ENCODE measurements at regions not wholly inside any gene's neighbourhood (a gene's known extent, or its start where the extent isn't known, plus 50 kb on each side); places are given as distances from the start of the nearest gene placed in this dataset.

GRCh38 chr13:29713839-29714238, 118.4 kb upstream of the SLC7A1 start:
- DNase-seq: peak; percentile 4

- DNase-seq: no peak
Observed at GRCh38 chr13:29711776-29712175, 116.3 kb upstream of the SLC7A1 start.

- no peak for DNase-seq
Observed at GRCh38 chr13:29710511-29710910, 115.0 kb upstream of the SLC7A1 start.

DNA sequence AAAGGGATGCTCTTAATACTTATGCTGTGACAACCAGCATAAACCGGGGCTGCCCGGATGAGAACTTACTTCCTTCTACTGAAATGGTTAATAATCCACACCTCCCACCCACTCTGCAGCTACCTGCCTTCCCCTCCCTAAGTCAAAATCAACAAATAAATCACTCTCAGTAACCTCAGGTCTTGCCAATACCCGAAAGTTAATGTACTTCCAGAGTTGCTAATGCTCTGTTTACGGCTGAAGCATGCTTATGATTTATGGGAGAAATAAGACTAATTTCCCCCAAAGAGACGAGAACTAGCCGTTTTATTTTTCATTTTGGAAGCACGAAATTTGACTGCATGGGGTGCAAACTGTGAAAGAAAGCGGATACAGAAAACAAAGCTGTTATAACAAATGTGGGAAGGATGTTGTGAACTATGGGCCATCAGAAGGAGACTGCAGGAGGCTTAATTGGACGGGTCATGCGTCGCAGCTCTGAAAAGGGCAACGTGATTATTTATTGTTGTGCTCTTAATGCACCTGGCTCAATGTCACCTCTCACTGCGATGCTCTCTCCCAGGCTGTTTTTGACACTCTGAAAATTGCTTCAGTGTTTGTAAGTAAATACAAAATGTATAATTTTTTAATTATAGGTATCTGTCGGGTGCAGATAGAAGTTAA, 114.0 kb upstream of the SLC7A1 start:
- DNase-seq: no peak

DNA sequence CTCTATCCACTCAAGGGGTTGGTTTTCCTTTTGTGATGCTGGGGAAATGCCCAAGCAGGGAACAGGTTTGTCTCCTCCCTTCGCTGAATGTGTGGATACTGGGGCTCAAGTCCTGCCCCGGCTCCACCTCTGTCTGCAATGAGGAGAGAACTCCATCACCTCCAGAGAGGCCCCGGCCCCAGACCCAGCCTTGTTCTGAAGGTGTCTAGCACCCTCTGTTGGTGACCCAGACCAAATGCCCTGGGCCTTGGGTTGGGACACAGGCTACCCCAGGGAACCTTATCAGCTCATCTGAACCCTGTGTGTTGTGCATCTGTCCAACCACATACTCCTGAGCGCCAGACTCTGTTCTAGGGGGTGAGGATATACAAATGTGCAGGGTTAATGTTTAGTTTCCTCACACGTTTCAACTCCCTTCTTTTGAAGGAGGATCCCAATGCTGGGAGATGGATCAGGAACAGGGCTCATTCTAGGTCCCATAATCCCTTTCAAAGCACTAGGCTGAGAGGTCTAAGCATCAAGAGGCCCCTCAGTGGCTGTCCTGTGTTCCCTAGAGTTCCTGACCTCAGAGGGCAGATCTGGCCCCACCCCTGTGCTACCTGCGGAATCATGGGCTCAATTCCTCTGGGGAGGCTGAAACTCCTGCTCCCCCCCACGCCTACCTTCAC, 112.5 kb upstream of the SLC7A1 start:
- DNase-seq: peak; percentile 46

- DNase-seq: no peak
Observed at GRCh38 chr13:29706923-29707322, 111.4 kb upstream of the SLC7A1 start.

DNA sequence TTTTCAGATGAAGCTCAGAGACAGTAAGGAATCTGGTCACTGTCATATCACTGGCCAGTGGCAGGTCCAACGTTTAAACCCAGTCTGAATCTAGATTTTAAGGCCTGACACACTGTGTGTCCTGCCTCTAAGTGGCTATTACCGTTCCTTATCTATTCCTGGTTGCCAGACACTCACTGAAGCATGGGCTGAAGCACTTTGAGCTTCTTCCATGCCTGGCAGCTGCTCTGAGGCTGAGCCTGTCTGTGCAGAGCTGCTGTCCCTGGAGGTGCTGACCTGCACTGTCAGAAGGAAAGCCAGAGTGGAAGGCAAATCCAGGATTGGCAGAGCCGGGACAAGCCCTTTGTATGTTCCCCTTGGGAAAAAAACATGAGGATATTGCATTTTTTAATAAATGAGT, 109.2 kb upstream of the SLC7A1 start:
- DNase-seq: no peak

- DNase-seq: no peak
Observed at GRCh38 chr13:29703421-29703820, 107.9 kb upstream of the SLC7A1 start.

GRCh38 chr13:29702912-29703351, 107.4 kb upstream of the SLC7A1 start:
- no peak for DNase-seq

DNA sequence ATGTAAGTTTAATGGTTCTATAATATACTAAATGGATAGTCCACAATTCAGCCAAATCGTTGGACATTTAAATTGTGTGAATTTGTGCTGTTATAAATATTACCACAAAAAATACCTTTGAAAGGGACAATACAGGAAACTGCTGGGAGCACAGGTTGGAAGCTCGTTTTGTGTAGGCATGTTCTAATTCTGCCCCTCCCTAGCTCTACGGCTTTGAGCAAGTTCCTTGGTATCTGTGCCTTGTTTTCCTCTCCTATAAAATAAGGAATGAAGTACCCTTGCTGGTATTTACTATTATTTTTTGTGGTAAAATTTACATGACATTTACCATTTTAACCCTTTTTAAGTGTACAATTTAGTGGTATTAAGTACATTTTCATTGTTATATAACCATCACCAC, 102.6 kb upstream of the SLC7A1 start:
- DNase-seq: no peak

- DNase-seq: no peak
Observed at GRCh38 chr13:29696606-29697005, 101.1 kb upstream of the SLC7A1 start.

DNA sequence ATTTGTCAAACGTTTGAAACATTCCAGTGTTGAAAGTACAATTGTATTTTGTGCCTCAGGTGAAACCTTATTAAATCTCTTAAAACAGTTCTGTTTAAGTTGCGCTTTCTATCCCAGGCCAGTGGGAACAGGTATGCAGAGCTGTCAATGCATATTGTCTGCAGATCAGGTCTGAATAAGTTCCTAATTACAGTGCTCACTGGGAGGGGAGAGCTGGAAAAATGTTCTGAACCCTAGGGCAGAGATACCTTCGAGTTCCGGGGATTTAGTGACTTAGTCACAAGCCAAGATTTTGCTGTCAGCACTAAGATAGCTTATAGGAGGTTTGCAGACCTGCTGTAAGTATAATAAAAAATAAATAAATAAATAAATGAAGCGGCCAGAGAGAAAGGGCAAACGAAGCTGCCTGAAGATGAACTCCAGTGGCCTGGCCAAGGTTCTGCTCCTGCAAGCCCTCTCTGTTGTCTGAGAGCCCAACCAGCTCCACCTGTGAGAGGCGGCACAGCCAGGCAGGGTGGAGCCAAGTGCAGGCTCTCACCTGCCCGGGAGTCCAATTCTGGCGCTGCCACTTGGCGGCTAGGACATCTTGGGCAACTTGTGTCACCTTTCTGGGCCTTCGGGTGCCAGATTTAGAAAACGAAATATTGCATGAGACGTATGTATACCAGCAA, 97.9 kb upstream of the SLC7A1 start:
- DNase-seq: no peak

- no peak for DNase-seq
Observed at GRCh38 chr13:29689548-29689947, 94.1 kb upstream of the SLC7A1 start.

GRCh38 chr13:29688193-29688592, 92.7 kb upstream of the SLC7A1 start:
- no peak for DNase-seq

- no peak for DNase-seq
Observed at GRCh38 chr13:29684441-29684840, 89.0 kb upstream of the SLC7A1 start.

DNA sequence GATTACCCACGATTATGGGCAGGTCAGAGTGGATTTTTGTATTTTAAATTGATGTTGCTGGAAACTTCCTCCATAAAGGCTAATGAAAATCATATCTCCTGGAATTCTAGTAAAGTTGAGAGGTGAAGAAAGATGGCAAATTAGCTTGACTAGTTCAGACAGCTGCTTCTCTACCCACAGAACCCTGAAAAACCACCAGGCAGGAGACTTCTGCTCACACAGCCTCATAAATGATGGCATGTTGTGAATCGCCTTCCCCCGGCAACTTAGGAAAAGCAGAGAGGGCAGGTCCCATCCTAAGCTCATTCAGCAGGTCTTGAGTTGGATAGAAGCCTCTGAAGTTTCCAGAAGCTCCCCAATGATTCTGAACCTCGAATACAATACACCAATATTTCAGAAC, 87.6 kb upstream of the SLC7A1 start:
- DNase-seq: no peak

GRCh38 chr13:29681864-29682263, 86.4 kb upstream of the SLC7A1 start:
- DNase-seq: no peak

GRCh38 chr13:29679396-29680053, 84.0 kb upstream of the SLC7A1 start:
- no peak for DNase-seq

GRCh38 chr13:29677627-29678026, 82.1 kb upstream of the SLC7A1 start:
- no peak for DNase-seq

DNA sequence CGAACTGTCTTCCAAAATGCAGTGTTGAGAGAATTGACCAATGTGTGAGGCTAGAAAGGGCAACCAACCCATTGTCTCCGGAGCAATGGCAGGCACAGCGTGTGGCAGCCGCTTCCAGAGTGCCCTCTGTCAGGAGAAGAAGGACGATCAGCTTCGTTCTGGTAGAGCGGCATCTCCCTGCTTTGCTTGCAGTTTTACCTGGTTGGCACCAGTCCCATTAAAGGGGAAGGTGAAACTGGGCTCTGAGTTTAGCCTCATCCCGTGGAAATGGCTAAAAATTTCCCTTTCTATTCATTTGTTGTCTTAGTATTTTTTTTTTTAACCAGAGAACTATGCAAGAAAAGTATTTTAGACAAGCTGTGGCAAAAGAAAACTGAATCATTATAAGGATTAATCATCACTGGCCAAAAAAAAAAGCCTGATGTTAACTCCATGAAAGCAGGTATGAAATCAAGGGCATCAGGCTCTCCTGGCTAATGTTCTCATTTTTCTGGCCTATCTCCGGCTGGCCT, 81.5 kb upstream of the SLC7A1 start:
- no peak for DNase-seq

GRCh38 chr13:29676535-29676934, 81.0 kb upstream of the SLC7A1 start:
- no peak for DNase-seq

DNA sequence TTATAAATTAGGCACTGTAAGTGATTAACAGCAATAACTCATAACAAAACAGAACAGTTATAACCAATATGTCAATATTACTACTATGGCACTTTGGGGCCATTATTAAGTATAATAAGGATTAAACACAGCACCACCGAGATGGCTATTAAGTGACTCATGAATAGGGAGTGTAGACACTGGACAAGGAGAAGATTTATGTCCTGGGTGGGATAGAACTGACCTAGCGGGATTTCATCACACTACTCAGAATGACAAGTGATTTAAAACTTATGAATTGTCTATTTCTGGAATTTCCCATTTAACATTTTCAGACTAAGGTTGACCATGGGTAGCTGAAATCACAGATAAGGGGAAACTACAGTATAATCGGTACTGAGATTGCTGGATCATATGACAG, 79.0 kb upstream of the SLC7A1 start:
- no peak for DNase-seq

DNA sequence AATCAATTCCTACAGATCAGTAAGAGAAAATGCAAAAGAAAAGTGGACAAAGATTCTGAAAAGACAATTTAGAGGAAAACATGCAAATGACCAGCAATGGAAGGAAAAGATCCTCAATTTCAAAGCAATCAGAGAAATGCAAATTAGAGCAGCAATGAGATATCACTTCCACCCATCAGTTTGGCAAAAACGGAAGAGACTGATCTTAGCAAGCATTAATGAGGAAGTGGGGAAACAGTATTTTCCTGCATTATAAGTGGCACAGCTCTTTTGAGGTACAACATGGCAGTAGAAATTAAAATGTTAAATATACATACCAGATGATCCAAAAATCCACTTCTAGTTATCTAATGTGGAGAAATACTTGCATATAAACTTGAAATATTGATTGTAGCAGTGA, 69.1 kb upstream of the SLC7A1 start:
- no peak for DNase-seq
